ENCODE measurements at regions not wholly inside any gene's neighbourhood (a gene's known extent, or its start where the extent isn't known, plus 50 kb on each side); places are given as distances from the start of the nearest gene placed in this dataset.

GRCh38 chr10:36712695-36713094, 412.7 kb upstream of the ANKRD30A start:
- Histone ChIP-seq H3K4me1 (no peaks in the 10 kb centered on the region), H3K36me3 (no peaks in the 10 kb centered on the region), H3K27me3 (no peaks in the 10 kb centered on the region), H3K4me3 (no peak overlapping the region), H3K27ac (no peak overlapping the region), H3K9me3 (no peaks in the 10 kb centered on the region)
- intact Hi-C loops (cut with DNase I; ENCODE audit: low total_unique reads): no loop called here
- no peak for DNase-seq
- no peak for TF ChIP-seq POLR2AphosphoS5 (IDR thresholded peaks at IDR 0.05)
- TF ChIP-seq POLR2A (IDR thresholded peaks at IDR 0.05): no peak
- TF ChIP-seq CTCF (IDR thresholded peaks at IDR 0.05): no peak
- no peak for TF ChIP-seq EP300 (IDR thresholded peaks at IDR 0.05)

GRCh38 chr10:36711361-36711760, 414.0 kb upstream of the ANKRD30A start:
- no peaks in the 10 kb centered on the region for H3K36me3 ChIP-seq
- H3K4me3 ChIP-seq: no peak overlapping the region
- no peaks in the 10 kb centered on the region for H3K4me1 ChIP-seq
- H3K27ac ChIP-seq: no peak overlapping the region
- 89 to 96% (median 93%) methylated on average over 4 of the region's 4 CpGs for WGBS, 5 donors
- no peak for DNase-seq
- H3K27me3 ChIP-seq: no peaks in the 10 kb centered on the region
- no peak for TF ChIP-seq POLR2AphosphoS5 (IDR thresholded peaks at IDR 0.05)
- TF ChIP-seq POLR2A (IDR thresholded peaks at IDR 0.05): no peak
- no peaks in the 10 kb centered on the region for H3K9me3 ChIP-seq
- intact Hi-C loops (cut with DNase I; ENCODE audit: low total_unique reads): no loop called here

- Histone ChIP-seq H3K4me1 (no peaks in the 10 kb centered on the region), H3K36me3 (no peaks in the 10 kb centered on the region), H3K27me3 (no peaks in the 10 kb centered on the region), H3K4me3 (no peak overlapping the region), H3K9me3 (peaks cover 0 to 9% (median 6%) of the 10 kb centered on the region in 4 donors), H3K27ac (no peak overlapping the region)
- 22 to 54% (median 29%) methylated on average over 2 of the region's 2 CpGs for WGBS, 5 donors
- no peak for TF ChIP-seq CTCF (IDR thresholded peaks at IDR 0.05)
- DNase-seq: no peak
- intact Hi-C loops (cut with DNase I; ENCODE audit: low total_unique reads): no loop called here
These were observed 421.3 kb upstream of the ANKRD30A start for GRCh38 chr10:36704124-36704523.

GRCh38 chr10:36703179-36703578, 422.2 kb upstream of the ANKRD30A start:
- Histone ChIP-seq H3K9me3 (peaks cover 0 to 9% (median 6%) of the 10 kb centered on the region in 4 donors), H3K4me3 (no peak overlapping the region), H3K4me1 (no peaks in the 10 kb centered on the region), H3K36me3 (no peaks in the 10 kb centered on the region), H3K27ac (no peak overlapping the region), H3K27me3 (no peaks in the 10 kb centered on the region)
- intact Hi-C loops (cut with DNase I; ENCODE audit: low total_unique reads): no loop called here
- 23 to 45% (median 31%) methylated on average over 3 of the region's 3 CpGs for WGBS, 5 donors
- no peak for TF ChIP-seq POLR2A (IDR thresholded peaks at IDR 0.05)
- TF ChIP-seq POLR2AphosphoS5 (IDR thresholded peaks at IDR 0.05): no peak
- no peak for TF ChIP-seq EP300 (IDR thresholded peaks at IDR 0.05)
- TF ChIP-seq CTCF (IDR thresholded peaks at IDR 0.05): no peak
- no peak for DNase-seq

- Histone ChIP-seq H3K4me1 (no peaks in the 10 kb centered on the region), H3K36me3 (no peaks in the 10 kb centered on the region), H3K4me3 (no peak overlapping the region), H3K27me3 (no peaks in the 10 kb centered on the region), H3K9me3 (peaks cover 0 to 13% (median 6%) of the 10 kb centered on the region in 4 donors), H3K27ac (no peak overlapping the region)
- intact Hi-C loops (cut with DNase I; ENCODE audit: low total_unique reads): no loop called here
- no peak for DNase-seq
- WGBS, 5 donors: 75 to 97% (median 93%) methylated on average over 1 of the region's 1 CpG
- no peak for TF ChIP-seq CTCF (IDR thresholded peaks at IDR 0.05)
- no peak for TF ChIP-seq POLR2A (IDR thresholded peaks at IDR 0.05)
- no peak for TF ChIP-seq EP300 (IDR thresholded peaks at IDR 0.05)
- no peak for TF ChIP-seq POLR2AphosphoS5 (IDR thresholded peaks at IDR 0.05)
These were observed 425.3 kb upstream of the ANKRD30A start for GRCh38 chr10:36700123-36700522.
